HepG2 (cell line): ENCODE measurements at regions not wholly inside any gene's neighbourhood (a gene's known extent, or its start where the extent isn't known, plus 50 kb on each side); places are given as distances from the start of the nearest gene placed in this dataset.

Source experiments
- ATAC-seq: fragments of 200-7000 bp; cut with Tn5 transposase; 3 replicates; pipeline ENCODE4 v1.9.1; 2020; ENCODE audit warnings: mild to moderate bottlenecking, moderate library complexity
- BruUV-seq: library from RNA; stranded (reverse); fragments of 400-500 nt; replicated peaks from 2 replicates; lab custom pipeline; 2021; lab: Mats Ljungman, UMichigan
- CTCF ChIA-PET: fragments of 300-600 bp; formaldehyde crosslinking; extraction: SDS; loops from one replicate; lab custom pipeline; 2021; ENCODE audit warnings: low total read pairs, inconsistent platforms, low intra/inter-chr PET ratio; lab: Yijun Ruan, JAX
- POLR2A ChIA-PET: fragments of 350-600 bp; sonication (Branson Sonifier 250); formaldehyde crosslinking; loops from one replicate; lab custom pipeline; 2020; ENCODE audit warnings: antibody characterized with exemption, inconsistent platforms; lab: Yijun Ruan, JAX
- DNase-seq: peaks from one replicate; pipeline ENCODE4 v3.0.0-alpha.2; 2015; ENCODE audit warnings: low spot score
- FAIRE-seq: peaks from 3 replicates; lab custom pipeline; 2011; peaks lifted over from hg19 to GRCh38; lab: Jason Lieb, UNC
- H2AFZ ChIP-seq: one replicate; pipeline ENCODE4 v1.6.1; 2011; ENCODE audit warnings: low read length, inconsistent platforms
- H3K27ac ChIP-seq: fragments of 300-600 bp; 3 replicates; pipeline ENCODE4 v1.8.0; 2011; ENCODE audit warnings: mixed run types, mild to moderate bottlenecking, mixed read lengths, low read length, inconsistent platforms; ENCODE audit not compliant: insufficient read depth; ENCODE audit errors: extremely low read length
- H3K27me3 ChIP-seq, 2 experiments: fragments of 200-600 bp in 1 of 2; 2 replicates in 1 of 2; 3 replicates in 1 of 2; pipeline versions ENCODE4 v1.6.0 to v1.8.0; 2011; ENCODE audit warnings: low read length in 2 of 2, mild to moderate bottlenecking in 2 of 2, moderate library complexity in 2 of 2, inconsistent platforms in 1 of 2; ENCODE audit not compliant: insufficient read depth in 2 of 2, control insufficient read depth in 1 of 2
- H3K36me3 ChIP-seq, 2 experiments: fragments of 200-600 bp in 1 of 2; replicated peaks in 1 of 2; 2 replicates in 1 of 2; 3 replicates in 1 of 2; pipeline versions ENCODE4 v1.5.1 to v1.8.0; 2011; ENCODE audit warnings: low read length in 2 of 2, inconsistent platforms in 1 of 2; ENCODE audit not compliant: insufficient read depth in 2 of 2, control insufficient read depth in 1 of 2
- H3K4me1 ChIP-seq: 2 replicates; pipeline ENCODE4 v1.5.1; 2012; ENCODE audit warnings: low read length, inconsistent platforms; ENCODE audit not compliant: insufficient read depth
- H3K4me2 ChIP-seq: 2 replicates; pipeline ENCODE4 v1.6.0; 2011; ENCODE audit warnings: low read depth, low read length, inconsistent platforms
- H3K4me3 ChIP-seq, 3 experiments: fragments of 200-600 bp in 1 of 3; sonication (generic), shearing (Covaris generic) in 1 of 3; replicated peaks in 1 of 3; 2 replicates each; pipeline ENCODE4 v1.5.1; 2011 to 2016; ENCODE audit warnings: low read length in 3 of 3, inconsistent platforms in 2 of 3, low read depth in 2 of 3, mild to moderate bottlenecking in 2 of 3, control low read depth in 1 of 3, mixed read lengths in 1 of 3; ENCODE audit not compliant: insufficient read depth in 1 of 3
- H3K79me2 ChIP-seq: one replicate; pipeline ENCODE4 v1.6.1; 2011; ENCODE audit warnings: low read length, inconsistent platforms; ENCODE audit not compliant: insufficient read depth
- H3K9ac ChIP-seq: 2 replicates; pipeline ENCODE4 v1.6.0; 2011; ENCODE audit warnings: mild to moderate bottlenecking, low read depth, low read length, inconsistent platforms; ENCODE audit not compliant: insufficient read depth
- H3K9me3 ChIP-seq: 2 replicates; pipeline ENCODE4 v1.5.1; 2012; ENCODE audit warnings: mild to moderate bottlenecking, low read length
- H4K20me1 ChIP-seq: 2 replicates; pipeline ENCODE4 v1.6.0; 2011; ENCODE audit warnings: inconsistent platforms, mild to moderate bottlenecking, low read length, moderate library complexity; ENCODE audit not compliant: insufficient read depth
- ATF7 ChIP-seq, 2 experiments: fragments of 450-650 bp in 1 of 2; sonication (generic) in 1 of 2; formaldehyde crosslinking in 1 of 2; IDR thresholded peaks; 2 replicates each; pipeline versions ENCODE4 v1.4.0 to v1.6.1; 2016 to 2020; ENCODE audit warnings: antibody characterized with exemption in 1 of 2, mild to moderate bottlenecking in 1 of 2, missing genetic modification reagents in 1 of 2
- EP300 ChIP-seq, 3 experiments: sonication (generic) in 1 of 3; formaldehyde crosslinking in 1 of 3; IDR thresholded peaks; 2 replicates each; pipeline versions ENCODE4 v1.5.1 to v1.6.1; 2011 to 2020; ENCODE audit warnings: low read depth in 2 of 3, low read length in 2 of 3, borderline replicate concordance in 1 of 3, improper control_type of control experiment in 1 of 3, mild to moderate bottlenecking in 1 of 3, missing genetic modification reagents in 1 of 3, moderate library complexity in 1 of 3
- STAT5B ChIP-seq: sonication (generic); formaldehyde crosslinking; IDR thresholded peaks from 2 replicates; pipeline ENCODE4 v1.4.0; 2020; ENCODE audit warnings: missing genetic modification reagents
- U2AF1 ChIP-seq: fragments of 200-400 bp; formaldehyde crosslinking; optimal IDR thresholded peaks from 2 replicates; pipeline ENCODE3; 2017; ENCODE audit warnings: mild to moderate bottlenecking, low read depth, low read length
- U2AF2 ChIP-seq: fragments of 200-400 bp; formaldehyde crosslinking; IDR thresholded peaks from 2 replicates; pipeline ENCODE4 v1.6.1; 2017; ENCODE audit warnings: low read depth, mild to moderate bottlenecking, low read length
- ZC3H13 ChIP-seq: sonication (generic); formaldehyde crosslinking; IDR thresholded peaks from 2 replicates; pipeline ENCODE4 v1.8.1; 2023; ENCODE audit warnings: mild to moderate bottlenecking, missing genetic modification reagents, moderate library complexity
- ZFP36L2 ChIP-seq: sonication (generic); formaldehyde crosslinking; IDR thresholded peaks from 2 replicates; pipeline ENCODE4 v1.4.0; 2020; ENCODE audit warnings: missing genetic modification reagents
- ZHX2 ChIP-seq, 2 experiments: sonication (generic) in 1 of 2; formaldehyde crosslinking in 1 of 2; IDR thresholded peaks; 2 replicates each; pipeline versions ENCODE4 v1.6.1 to v1.9.0; 2014 to 2022; ENCODE audit warnings: antibody characterized with exemption in 1 of 2, borderline replicate concordance in 1 of 2, inconsistent platforms in 1 of 2, low read depth in 1 of 2, missing genetic modification reagents in 1 of 2
- ZNF207 ChIP-seq: fragments of 450-650 bp; IDR thresholded peaks from 2 replicates; pipeline ENCODE4 v1.6.1; 2016; ENCODE audit warnings: antibody characterized with exemption, borderline replicate concordance
- ZNF558 ChIP-seq: sonication (generic); formaldehyde crosslinking; IDR thresholded peaks from 2 replicates; pipeline ENCODE4 v1.9.0; 2022; ENCODE audit warnings: mild to moderate bottlenecking, missing genetic modification reagents, borderline replicate concordance
- ZNF589 ChIP-seq: sonication (generic); formaldehyde crosslinking; conservative IDR thresholded peaks from 2 replicates; pipeline ENCODE4 v1.8.0; 2022; ENCODE audit warnings: mild to moderate bottlenecking, moderate library complexity, missing genetic modification reagents
- ZNF746 ChIP-seq: sonication (generic); formaldehyde crosslinking; IDR thresholded peaks from 2 replicates; pipeline ENCODE4 v1.8.0; 2022; ENCODE audit warnings: mild to moderate bottlenecking, missing genetic modification reagents
- ZNF841 ChIP-seq: sonication (generic); formaldehyde crosslinking; IDR thresholded peaks from 2 replicates; pipeline ENCODE4 v1.8.1; 2023; ENCODE audit warnings: missing genetic modification reagents, borderline replicate concordance
- ZSCAN22 ChIP-seq: sonication (generic); formaldehyde crosslinking; IDR thresholded peaks from 2 replicates; pipeline ENCODE4 v1.4.0; 2020; ENCODE audit warnings: mild to moderate bottlenecking, missing genetic modification reagents
- WGBS: methylation state at CpG from one replicate; pipeline ENCODE4 v1.1.6; 2017; ENCODE audit warnings: low lambda C conversion rate; 5-methylcytosine and 5-hydroxymethylcytosine counted together
- in situ Hi-C: cut with HindIII; loops from 2 replicates; pipeline ENCODE4 v1.10.0; 2017; ENCODE audit warnings: low pct_unique_long_range_greater_than_20kb; ENCODE audit not compliant: extremely low pct_ligation_motif_present
- intact Hi-C: fragments of 100-400 bp; cut with micrococcal nuclease; formaldehyde crosslinking; loops from one replicate; pipeline ENCODE4 v1.10.0; 2022; ENCODE audit not compliant: unreplicated experiment
- TF ChIP-seq, protein P1 (sequence below): sonication (generic); formaldehyde crosslinking; IDR thresholded peaks from 2 replicates; pipeline ENCODE4 v1.5.0; 2020; ENCODE audit warnings: missing genetic modification reagents

- FAIRE-seq (no peak), DNase-seq (no peak), ATAC-seq (no peak)
- no peaks in the 10 kb centered on the region for H3K9me3 ChIP-seq
- no TSS peak for BruUV-seq
- H3K36me3 ChIP-seq = no peaks in the 10 kb centered on the region
- TF ChIP-seq ZNF841 (CRISPR knock-in tag) (no peak), ZNF207 (no peak), ATF7 (IDR thresholded peaks at IDR 0.05) (no peak), ATF7 (CRISPR knock-in tag; IDR thresholded peaks at IDR 0.05) (no peak), U2AF2 (no peak), ZHX2 (IDR thresholded peaks at IDR 0.05; ENCODE audit: low read depth) (no peak), ZHX2 (CRISPR knock-in tag; IDR thresholded peaks at IDR 0.05; ENCODE audit: borderline replicate concordance) (no peak), ZC3H13 (no peak), ZNF589 (no peak), EP300 (IDR thresholded peaks at IDR 0.05; ENCODE audit: low read depth in 2 of 2, low read length in 2 of 2) (no peak), EP300 (CRISPR knock-in tag; IDR thresholded peaks at IDR 0.05; ENCODE audit: borderline replicate concordance) (no peak), ZNF746 (CRISPR knock-in tag) (no peak), ZFP36L2 (CRISPR knock-in tag) (no peak), ZNF558 (CRISPR knock-in tag) (no peak), U2AF1 (no peak), STAT5B (CRISPR knock-in tag) (no peak), ZSCAN22 (CRISPR knock-in tag) (no peak)
- TF ChIP-seq, protein P1, sequence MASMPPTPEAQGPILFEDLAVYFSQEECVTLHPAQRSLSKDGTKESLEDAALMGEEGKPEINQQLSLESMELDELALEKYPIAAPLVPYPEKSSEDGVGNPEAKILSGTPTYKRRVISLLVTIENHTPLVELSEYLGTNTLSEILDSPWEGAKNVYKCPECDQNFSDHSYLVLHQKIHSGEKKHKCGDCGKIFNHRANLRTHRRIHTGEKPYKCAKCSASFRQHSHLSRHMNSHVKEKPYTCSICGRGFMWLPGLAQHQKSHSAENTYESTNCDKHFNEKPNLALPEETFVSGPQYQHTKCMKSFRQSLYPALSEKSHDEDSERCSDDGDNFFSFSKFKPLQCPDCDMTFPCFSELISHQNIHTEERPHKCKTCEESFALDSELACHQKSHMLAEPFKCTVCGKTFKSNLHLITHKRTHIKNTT (CRISPR knock-in tag) = no peak
- H3K79me2 ChIP-seq = no peaks in the 10 kb centered on the region
- in situ Hi-C loops = no loop called here
- CTCF ChIA-PET = no interaction called here
- no peaks in the 10 kb centered on the region for H4K20me1 ChIP-seq
- H3K27me3 ChIP-seq = no peaks in the 10 kb centered on the region
- POLR2A ChIA-PET = no interaction called here
- intact Hi-C loops = no loop called here
- H3K27ac ChIP-seq = no peak overlapping the region
- H2AFZ ChIP-seq = no peak overlapping the region
- H3K4me2 ChIP-seq = no peak overlapping the region
- H3K4me3 ChIP-seq = no peak overlapping the region
- H3K4me1 ChIP-seq = no peaks in the 10 kb centered on the region
- H3K9ac ChIP-seq = no peak overlapping the region
- 37% methylated on average over 4 of the region's 4 CpGs for WGBS
These were observed 890.8 kb upstream of the USP15 start for GRCh38 chr12:61369241-61369910.
